ENCODE measurements at regions not wholly inside any gene's neighbourhood (a gene's known extent, or its start where the extent isn't known, plus 50 kb on each side); places are given as distances from the start of the nearest gene placed in this dataset.

GRCh38 chr4:38213083-38213805, 253.0 kb downstream of the PTTG2 start:
- H3K4me3 Mint-ChIP-seq: no peak overlapping the region
- no peak for DNase-seq
- no peaks in the 10 kb centered on the region for H3K27me3 Mint-ChIP-seq
- no peak overlapping the region for H3K27ac Mint-ChIP-seq
- peaks cover 2% of the 10 kb centered on the region for H3K36me3 Mint-ChIP-seq
- no peaks in the 10 kb centered on the region for H3K9me3 Mint-ChIP-seq
- H3K4me1 Mint-ChIP-seq: no peaks in the 10 kb centered on the region

DNA sequence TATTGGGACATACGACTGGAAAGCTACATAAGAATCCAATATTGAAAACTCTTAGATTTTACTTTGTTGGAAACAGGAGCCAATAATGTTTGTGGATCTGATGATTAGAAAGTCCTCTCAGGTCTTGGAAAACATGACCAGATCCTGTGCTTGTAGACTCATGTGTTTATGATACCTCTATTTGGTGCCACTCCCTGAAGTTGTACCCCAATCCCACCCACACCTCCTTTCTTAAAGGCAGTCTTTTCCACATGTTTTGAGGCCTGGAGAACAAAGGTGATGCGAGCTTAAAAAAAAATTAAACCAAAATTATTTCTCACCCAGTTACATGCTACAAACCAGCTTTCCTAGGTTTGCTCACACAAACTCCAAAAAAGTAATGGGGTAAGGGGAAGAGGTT, 262.7 kb downstream of the PTTG2 start:
- H3K27me3 Mint-ChIP-seq: no peaks in the 10 kb centered on the region
- H3K27ac Mint-ChIP-seq: no peak overlapping the region
- no peaks in the 10 kb centered on the region for H3K36me3 Mint-ChIP-seq
- no peaks in the 10 kb centered on the region for H3K4me1 Mint-ChIP-seq
- H3K9me3 Mint-ChIP-seq: peaks cover 2% of the 10 kb centered on the region
- no peak overlapping the region for H3K4me3 Mint-ChIP-seq
- DNase-seq: no peak

DNA sequence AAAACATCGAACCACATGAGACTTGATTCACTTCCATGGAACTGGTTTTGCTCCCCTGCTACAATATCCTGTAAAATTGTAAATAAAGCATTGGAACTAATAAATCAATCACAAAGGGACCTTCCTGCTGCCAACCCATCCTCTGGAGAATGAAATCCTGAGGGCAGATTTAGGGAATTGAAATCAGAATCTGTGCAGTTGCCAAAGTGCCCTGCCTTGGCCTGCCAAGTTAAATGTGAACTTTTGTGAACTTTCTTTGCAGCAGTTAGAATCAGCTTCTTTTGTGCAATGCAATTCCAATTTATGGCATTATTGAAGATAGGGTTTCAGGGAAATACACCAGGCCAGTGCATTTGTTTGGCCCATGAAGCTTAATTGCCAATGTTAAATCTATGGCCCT, 263.1 kb downstream of the PTTG2 start:
- Mint-ChIP-seq H3K27me3 (no peaks in the 10 kb centered on the region), H3K27ac (no peak overlapping the region), H3K36me3 (no peaks in the 10 kb centered on the region), H3K4me1 (no peaks in the 10 kb centered on the region), H3K9me3 (peaks cover 2% of the 10 kb centered on the region), H3K4me3 (no peak overlapping the region)
- no peak for DNase-seq

- no peaks in the 10 kb centered on the region for H3K4me1 Mint-ChIP-seq
These were observed 263.6 kb downstream of the PTTG2 start for GRCh38 chr4:38223782-38224236.

GRCh38 chr4:38224850-38225249, 264.7 kb downstream of the PTTG2 start:
- no peaks in the 10 kb centered on the region for H3K4me1 Mint-ChIP-seq
- no peak overlapping the region for H3K27ac Mint-ChIP-seq
- no peak overlapping the region for H3K4me3 Mint-ChIP-seq
- peaks cover 2% of the 10 kb centered on the region for H3K9me3 Mint-ChIP-seq
- DNase-seq: no peak
- no peaks in the 10 kb centered on the region for H3K36me3 Mint-ChIP-seq
- H3K27me3 Mint-ChIP-seq: no peaks in the 10 kb centered on the region

More at GRCh38 chr4:38223782-38224236, 263.6 kb downstream of the PTTG2 start:
- DNase-seq: no peak
- H3K27me3 Mint-ChIP-seq: no peaks in the 10 kb centered on the region
- peaks cover 2% of the 10 kb centered on the region for H3K9me3 Mint-ChIP-seq
- H3K4me3 Mint-ChIP-seq: no peak overlapping the region
- no peak overlapping the region for H3K27ac Mint-ChIP-seq
- H3K36me3 Mint-ChIP-seq: no peaks in the 10 kb centered on the region

DNA sequence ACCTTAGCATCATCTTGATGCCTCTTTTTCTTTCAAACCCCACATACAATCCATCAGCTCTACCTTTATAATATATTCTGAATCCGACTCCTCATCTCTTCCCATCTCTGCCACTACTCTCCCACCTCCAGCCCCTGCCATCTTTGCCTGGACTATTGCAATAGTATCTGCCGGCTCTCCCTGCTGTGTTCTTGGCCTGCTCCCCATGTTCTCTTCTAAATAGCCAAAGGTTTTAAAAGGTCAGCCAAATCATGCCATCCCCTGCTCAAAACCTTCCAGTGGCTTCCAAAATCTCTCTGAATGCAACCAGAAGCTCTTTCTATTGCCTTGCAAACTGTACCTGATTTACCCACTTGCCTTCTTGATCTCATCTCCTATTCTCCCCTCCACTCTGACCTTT, 266.0 kb downstream of the PTTG2 start:
- H3K36me3 Mint-ChIP-seq: no peaks in the 10 kb centered on the region
- no peak overlapping the region for H3K27ac Mint-ChIP-seq
- peaks cover 2% of the 10 kb centered on the region for H3K9me3 Mint-ChIP-seq
- no peaks in the 10 kb centered on the region for H3K4me1 Mint-ChIP-seq
- H3K4me3 Mint-ChIP-seq: no peak overlapping the region
- DNase-seq: no peak
- no peaks in the 10 kb centered on the region for H3K27me3 Mint-ChIP-seq

- H3K4me3 Mint-ChIP-seq: no peak overlapping the region
- no peaks in the 10 kb centered on the region for H3K36me3 Mint-ChIP-seq
- DNase-seq: no peak
These were observed 270.1 kb downstream of the PTTG2 start for GRCh38 chr4:38230121-38230801.

DNA sequence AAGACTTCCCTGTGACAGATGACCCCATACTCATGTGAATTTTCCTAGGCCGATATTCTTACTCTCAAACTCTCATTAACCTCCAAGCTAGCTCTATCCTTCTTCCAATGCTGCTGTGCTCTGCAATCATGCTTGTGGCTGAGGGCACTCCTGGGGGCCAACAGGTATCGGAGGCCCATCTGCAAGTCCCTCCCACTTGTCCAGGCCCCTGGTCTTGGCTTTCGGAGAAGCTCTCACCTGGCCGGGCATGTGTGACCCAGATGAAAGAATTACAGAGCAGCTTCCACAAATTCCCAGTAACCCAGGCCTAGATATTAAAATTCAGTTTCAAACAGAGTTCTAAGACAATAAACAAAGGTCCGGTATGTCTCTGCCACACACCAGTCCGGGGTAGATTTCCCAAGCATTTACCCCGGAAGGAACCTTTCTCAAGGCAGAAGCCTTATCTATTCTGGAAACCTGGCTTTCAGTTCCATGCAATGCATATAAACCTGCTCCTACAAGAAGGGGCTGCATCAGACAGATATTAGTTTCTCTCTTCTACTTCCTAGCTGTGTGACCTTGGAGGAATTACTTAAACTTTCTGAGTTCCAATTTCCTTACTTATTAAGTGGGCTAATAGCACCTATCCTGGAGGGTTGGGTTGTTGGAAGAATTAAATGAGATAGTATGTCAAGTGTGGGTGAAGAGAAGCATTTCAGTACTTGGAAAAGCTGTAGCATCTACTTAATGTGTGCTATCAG, 270.8 kb downstream of the PTTG2 start:
- DNase-seq: no peak
- Mint-ChIP-seq H3K27me3 (peaks cover 5% of the 10 kb centered on the region), H3K27ac (no peak overlapping the region), H3K36me3 (no peaks in the 10 kb centered on the region), H3K4me3 (no peak overlapping the region), H3K4me1 (no peaks in the 10 kb centered on the region), H3K9me3 (no peaks in the 10 kb centered on the region)

More at GRCh38 chr4:38230121-38230801, 270.1 kb downstream of the PTTG2 start:
- H3K4me1 Mint-ChIP-seq: no peaks in the 10 kb centered on the region
- no peak overlapping the region for H3K27ac Mint-ChIP-seq
- no peaks in the 10 kb centered on the region for H3K9me3 Mint-ChIP-seq
- H3K27me3 Mint-ChIP-seq: peaks cover 5% of the 10 kb centered on the region

DNA sequence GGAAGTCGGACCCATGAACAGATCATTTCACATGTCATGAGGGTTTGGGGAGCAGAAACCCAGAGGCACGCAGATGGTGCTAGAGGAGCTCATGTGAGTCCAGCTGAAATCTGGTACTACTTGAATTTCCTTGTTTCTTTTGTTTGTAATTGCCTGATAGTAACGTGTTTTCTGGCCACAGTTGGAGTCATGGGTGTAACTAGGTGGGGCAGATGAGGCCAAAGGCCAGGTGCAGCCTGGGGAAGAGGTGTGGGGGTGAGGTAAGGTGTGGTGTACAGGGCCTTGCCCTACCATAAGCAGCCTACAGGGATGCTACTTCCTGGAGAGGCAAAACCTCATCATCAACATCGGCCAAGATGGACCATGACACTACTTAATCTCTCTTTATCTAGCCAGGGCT, 271.4 kb downstream of the PTTG2 start:
- no peaks in the 10 kb centered on the region for H3K36me3 Mint-ChIP-seq
- H3K4me3 Mint-ChIP-seq: no peak overlapping the region
- H3K27me3 Mint-ChIP-seq: peaks cover 5% of the 10 kb centered on the region
- no peaks in the 10 kb centered on the region for H3K9me3 Mint-ChIP-seq
- H3K27ac Mint-ChIP-seq: no peak overlapping the region
- no peak for DNase-seq
- H3K4me1 Mint-ChIP-seq: no peaks in the 10 kb centered on the region

DNA sequence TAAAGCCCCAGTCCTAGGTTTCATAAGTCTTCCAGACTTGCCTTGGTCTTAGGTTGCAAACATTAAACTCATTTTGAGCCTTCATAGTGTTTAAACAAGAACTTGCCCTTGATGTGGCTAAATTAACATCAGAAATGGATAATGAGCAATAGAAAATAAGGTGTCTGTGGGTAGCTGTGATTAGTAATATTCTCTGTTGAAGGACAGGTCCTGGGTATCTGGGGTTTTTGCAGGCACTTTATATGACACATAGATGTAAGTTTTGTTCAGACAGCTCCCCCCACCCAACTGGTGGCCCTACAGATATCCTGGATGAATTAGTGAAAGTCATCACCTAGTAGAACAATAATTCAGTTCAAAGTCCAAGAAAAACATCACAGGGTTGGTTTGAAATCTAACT, 272.5 kb downstream of the PTTG2 start:
- no peak overlapping the region for H3K4me3 Mint-ChIP-seq
- no peaks in the 10 kb centered on the region for H3K36me3 Mint-ChIP-seq
- H3K4me1 Mint-ChIP-seq: peaks cover 3% of the 10 kb centered on the region
- no peak overlapping the region for H3K27ac Mint-ChIP-seq
- no peak for DNase-seq
- peaks cover 5% of the 10 kb centered on the region for H3K27me3 Mint-ChIP-seq
- no peaks in the 10 kb centered on the region for H3K9me3 Mint-ChIP-seq

- no peak overlapping the region for H3K27ac Mint-ChIP-seq
- peaks cover 5% of the 10 kb centered on the region for H3K27me3 Mint-ChIP-seq
- H3K9me3 Mint-ChIP-seq: no peaks in the 10 kb centered on the region
- DNase-seq: no peak
- H3K36me3 Mint-ChIP-seq: no peaks in the 10 kb centered on the region
- H3K4me1 Mint-ChIP-seq: peaks cover 3% of the 10 kb centered on the region
- no peak overlapping the region for H3K4me3 Mint-ChIP-seq
These were observed 273.7 kb downstream of the PTTG2 start for GRCh38 chr4:38233727-38234480.

GRCh38 chr4:38235354-38235753, 275.2 kb downstream of the PTTG2 start:
- no peak overlapping the region for H3K4me3 Mint-ChIP-seq
- no peak overlapping the region for H3K27ac Mint-ChIP-seq
- H3K36me3 Mint-ChIP-seq: no peaks in the 10 kb centered on the region
- H3K4me1 Mint-ChIP-seq: peaks cover 3% of the 10 kb centered on the region
- H3K9me3 Mint-ChIP-seq: no peaks in the 10 kb centered on the region
- no peak for DNase-seq
- H3K27me3 Mint-ChIP-seq: peaks cover 5% of the 10 kb centered on the region

GRCh38 chr4:38236003-38236402, 275.8 kb downstream of the PTTG2 start:
- Mint-ChIP-seq H3K36me3 (no peaks in the 10 kb centered on the region), H3K4me1 (peaks cover 3% of the 10 kb centered on the region), H3K27ac (no peak overlapping the region), H3K9me3 (no peaks in the 10 kb centered on the region), H3K27me3 (peaks cover 5% of the 10 kb centered on the region), H3K4me3 (no peak overlapping the region)
- no peak for DNase-seq

DNA sequence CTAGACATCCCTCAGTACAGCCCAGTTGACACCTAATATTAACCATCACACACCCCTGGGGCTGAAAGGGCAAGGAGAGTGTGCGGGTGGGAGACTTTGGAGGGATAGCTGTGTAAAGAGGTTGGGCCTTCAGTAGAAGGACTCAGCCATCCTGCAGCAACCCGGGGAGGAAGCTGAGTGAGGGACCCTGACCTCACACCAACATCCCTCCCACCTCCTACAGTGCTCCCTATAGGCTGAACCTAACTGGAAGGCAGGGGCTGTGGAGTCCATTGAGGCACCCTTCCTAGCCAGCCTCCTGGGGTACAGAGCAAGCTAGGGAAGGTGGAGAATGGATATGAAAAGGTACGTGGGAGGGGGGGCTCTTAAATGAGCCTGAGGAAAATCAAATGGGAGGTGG, 276.3 kb downstream of the PTTG2 start:
- Mint-ChIP-seq H3K27me3 (peaks cover 5% of the 10 kb centered on the region), H3K4me1 (peaks cover 3% of the 10 kb centered on the region), H3K36me3 (no peaks in the 10 kb centered on the region)

GRCh38 chr4:38237139-38237538, 276.9 kb downstream of the PTTG2 start:
- H3K4me1 Mint-ChIP-seq: peaks cover 3% of the 10 kb centered on the region
- H3K9me3 Mint-ChIP-seq: no peaks in the 10 kb centered on the region
- no peaks in the 10 kb centered on the region for H3K36me3 Mint-ChIP-seq
- no peak for DNase-seq
- H3K27ac Mint-ChIP-seq: no peak overlapping the region
- H3K4me3 Mint-ChIP-seq: no peak overlapping the region
- peaks cover 5% of the 10 kb centered on the region for H3K27me3 Mint-ChIP-seq

More for the DNA sequence above, 276.3 kb downstream of the PTTG2 start:
- Mint-ChIP-seq H3K4me3 (no peak overlapping the region), H3K9me3 (no peaks in the 10 kb centered on the region), H3K27ac (no peak overlapping the region)
- no peak for DNase-seq
